ENCODE measurements at regions not wholly inside any gene's neighbourhood (a gene's known extent, or its start where the extent isn't known, plus 50 kb on each side); places are given as distances from the start of the nearest gene placed in this dataset.
"Not testable (repeated sequence)": the region's sequence is repeated elsewhere in the genome, so short reads cannot be mapped to it uniquely, and the experiment has no call there.

GRCh38 chr10:53647221-53647620, 874.6 kb upstream of the MBL2 start:
- 68 to 70% methylated on average over 8 of the region's 8 CpGs for WGBS, 2 donors

GRCh38 chr10:53646525-53646924, 873.9 kb upstream of the MBL2 start:
- Histone ChIP-seq H3K27ac (no peak overlapping the region), H3K36me3 (no peaks in the 10 kb centered on the region), H3K4me1 (no peaks in the 10 kb centered on the region), H3K9me3 (no peaks in the 10 kb centered on the region), H3K4me3 (no peak overlapping the region), H3K27me3 (no peaks in the 10 kb centered on the region)
- ATAC-seq (ENCODE audit: low FRiP score in 2 of 2) (no peak), DNase-seq (no peak)
- 82 to 83% methylated on average over 8 of the region's 8 CpGs for WGBS, 2 donors
- TF ChIP-seq CTCF (IDR thresholded peaks at IDR 0.05) (no peak), POLR2AphosphoS5 (IDR thresholded peaks at IDR 0.05) (peak in 1 of 2 donors; percentile 47)

More at GRCh38 chr10:53647221-53647620, 874.6 kb upstream of the MBL2 start:
- H3K9me3 ChIP-seq; ATAC-seq (ENCODE audit: low FRiP score in 2 of 2); H3K36me3 ChIP-seq; H3K27me3 ChIP-seq; H3K4me3 ChIP-seq; DNase-seq; H3K4me1 ChIP-seq; H3K27ac ChIP-seq: not testable (repeated sequence)
- TF ChIP-seq POLR2AphosphoS5 (IDR thresholded peaks at IDR 0.05), result peak in 1 of 2 donors; percentile 11

GRCh38 chr10:53645951-53646350, 873.4 kb upstream of the MBL2 start:
- Histone ChIP-seq H3K4me3 (no peak overlapping the region), H3K27ac (no peak overlapping the region), H3K9me3 (no peaks in the 10 kb centered on the region), H3K4me1 (no peaks in the 10 kb centered on the region), H3K36me3 (no peaks in the 10 kb centered on the region), H3K27me3 (no peaks in the 10 kb centered on the region)
- no peak for TF ChIP-seq EP300 (IDR thresholded peaks at IDR 0.05)
- no peak for TF ChIP-seq CTCF (IDR thresholded peaks at IDR 0.05)
- TF ChIP-seq POLR2AphosphoS5 (IDR thresholded peaks at IDR 0.05), result no peak
- no peak for TF ChIP-seq POLR2A (IDR thresholded peaks at IDR 0.05)
- ATAC-seq (ENCODE audit: low FRiP score in 2 of 2), result no peak
- DNase-seq, result no peak
- WGBS, 2 donors, result 71 to 83% methylated on average over 1 of the region's 1 CpG

- Histone ChIP-seq H3K27me3 (no peaks in the 10 kb centered on the region), H3K27ac (no peak overlapping the region), H3K4me1 (no peaks in the 10 kb centered on the region), H3K36me3 (no peaks in the 10 kb centered on the region), H3K4me3 (no peak overlapping the region), H3K9me3 (no peaks in the 10 kb centered on the region)
- TF ChIP-seq POLR2AphosphoS5 (IDR thresholded peaks at IDR 0.05), result no peak
- no peak for TF ChIP-seq EP300 (IDR thresholded peaks at IDR 0.05)
- TF ChIP-seq POLR2A (IDR thresholded peaks at IDR 0.05), result no peak
- no peak for TF ChIP-seq CTCF (IDR thresholded peaks at IDR 0.05)
- ATAC-seq (ENCODE audit: low FRiP score in 2 of 2), result no peak
- WGBS, 2 donors, result 32 to 34% methylated on average over 4 of the region's 4 CpGs
- DNase-seq, result no peak
These were observed 865.4 kb upstream of the MBL2 start for GRCh38 chr10:53638006-53638405.

GRCh38 chr10:53624722-53625121, 852.1 kb upstream of the MBL2 start:
- 56 to 82% methylated on average over 4 of the region's 4 CpGs for WGBS, 2 donors
- ATAC-seq (ENCODE audit: low FRiP score in 2 of 2), result no peak

More at GRCh38 chr10:53624722-53625121, 852.1 kb upstream of the MBL2 start:
- DNase-seq, result no peak
- Histone ChIP-seq H3K4me3 (no peak overlapping the region), H3K4me1 (no peaks in the 10 kb centered on the region), H3K9me3 (no peaks in the 10 kb centered on the region), H3K27ac (no peak overlapping the region), H3K36me3 (no peaks in the 10 kb centered on the region), H3K27me3 (no peaks in the 10 kb centered on the region)
- no peak for TF ChIP-seq EP300 (IDR thresholded peaks at IDR 0.05)
- no peak for TF ChIP-seq POLR2A (IDR thresholded peaks at IDR 0.05)
- TF ChIP-seq POLR2AphosphoS5 (IDR thresholded peaks at IDR 0.05), result no peak
- TF ChIP-seq CTCF (IDR thresholded peaks at IDR 0.05), result no peak
